Erythroblast (primary cell): ENCODE measurements at regions not wholly inside any gene's neighbourhood (a gene's known extent, or its start where the extent isn't known, plus 50 kb on each side); places are given as distances from the start of the nearest gene placed in this dataset.

Experiments
- GATA1 ChIP-seq: IDR thresholded peaks from 2 replicates; pipeline ENCODE4 v1.6.1; 2011; ENCODE audit warnings: low read depth, mild to moderate bottlenecking, control low read depth, low read length, moderate library complexity
- POLR2A ChIP-seq: IDR thresholded peaks from 2 replicates; pipeline ENCODE4 v1.6.1; 2011; ENCODE audit warnings: mild to moderate bottlenecking, low read length

DNA sequence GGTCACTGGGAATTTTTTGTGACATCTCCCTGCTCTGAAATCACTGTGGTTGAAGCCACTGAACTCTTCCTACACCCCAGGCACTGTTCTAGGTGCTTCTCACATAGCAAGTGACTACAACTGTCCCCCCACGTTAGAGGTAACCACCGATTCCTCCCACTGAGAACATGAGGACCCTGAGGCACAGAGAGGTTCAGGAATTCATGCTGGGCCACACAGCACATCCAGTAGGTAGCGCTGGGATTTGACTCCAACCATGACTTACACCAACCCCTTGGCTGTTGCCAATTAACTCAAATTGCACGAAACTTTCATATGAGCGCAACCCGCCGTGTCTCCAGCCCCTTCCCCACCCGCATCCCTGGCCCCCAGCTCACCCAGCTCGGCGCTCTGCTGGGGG lies 105.2 kb downstream of the RFLNA start:
- TF ChIP-seq POLR2A (no peak), GATA1 (no peak)
